DMS79 (cell line): ENCODE measurements at regions not wholly inside any gene's neighbourhood (a gene's known extent, or its start where the extent isn't known, plus 50 kb on each side); places are given as distances from the start of the nearest gene placed in this dataset.
A peak's percentile ranks its signal among the peaks of the same experiment; 100 is the strongest.

ENCODE experiments used
- DNase-seq: peaks from one replicate; lab custom pipeline; 2025; lab: John Stamatoyannopoulos, UW

DNA sequence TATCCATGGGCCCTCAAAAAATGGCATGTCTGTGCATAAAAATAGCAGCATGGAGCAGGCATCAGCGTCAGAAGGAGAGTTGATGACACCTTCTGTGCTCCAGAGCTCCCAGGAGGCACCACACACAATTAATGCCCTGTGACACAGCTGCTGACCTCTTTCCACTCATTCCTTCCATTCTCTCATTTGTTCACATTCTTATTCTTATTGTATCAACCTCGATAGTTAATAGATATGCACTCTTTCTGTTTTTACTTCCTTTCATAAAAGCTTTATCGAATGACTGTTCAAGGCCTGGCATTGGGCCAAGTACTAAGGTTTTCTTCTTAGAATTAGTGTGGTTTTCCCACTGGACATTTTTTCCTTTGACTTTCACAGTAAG is 266.0 kb upstream of the MTNR1B start:
- DNase-seq: no peak

DNA sequence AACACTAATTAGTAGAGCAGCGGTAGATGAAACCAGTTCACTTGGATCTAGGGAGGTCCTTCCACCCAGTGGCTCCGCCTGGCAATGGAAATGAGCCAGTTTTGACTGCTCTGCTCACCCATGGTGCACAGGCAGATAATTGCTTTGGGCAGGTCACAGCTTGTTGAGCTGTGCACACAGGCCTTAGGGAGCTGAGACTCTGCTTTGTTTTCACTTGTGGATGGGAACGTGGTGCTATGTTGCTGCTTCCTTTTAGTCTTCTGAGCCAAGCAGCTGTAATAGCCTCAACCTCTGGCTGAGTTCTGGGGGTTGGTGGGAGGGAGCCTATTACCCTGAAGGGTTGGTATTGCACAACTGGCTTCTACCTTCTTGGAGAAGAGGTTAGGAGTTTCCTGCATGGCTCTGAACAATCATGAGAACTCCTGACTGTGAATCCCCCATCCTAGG is 262.3 kb upstream of the MTNR1B start:
- peak; percentile 99 for DNase-seq

DNA sequence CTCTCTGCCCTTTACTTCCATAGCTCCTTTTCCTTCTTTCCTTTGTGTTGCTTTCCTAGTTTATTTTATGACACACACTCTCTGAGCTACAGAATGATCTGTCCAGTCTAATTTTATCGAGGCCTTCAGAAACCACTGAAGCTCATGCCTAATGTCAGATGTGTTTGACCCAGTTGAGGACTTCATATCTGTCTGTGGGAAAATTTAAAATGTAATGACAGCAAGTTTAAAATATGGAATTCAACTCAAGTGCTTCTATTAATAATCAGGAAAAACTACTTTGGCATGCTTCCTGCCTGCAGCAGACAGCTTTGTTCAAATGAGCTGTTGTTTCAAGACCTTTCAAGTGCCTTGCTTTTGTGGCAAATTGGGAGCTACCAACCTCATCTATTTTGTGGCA is 261.8 kb upstream of the MTNR1B start:
- peak; percentile 60 for DNase-seq

DNA sequence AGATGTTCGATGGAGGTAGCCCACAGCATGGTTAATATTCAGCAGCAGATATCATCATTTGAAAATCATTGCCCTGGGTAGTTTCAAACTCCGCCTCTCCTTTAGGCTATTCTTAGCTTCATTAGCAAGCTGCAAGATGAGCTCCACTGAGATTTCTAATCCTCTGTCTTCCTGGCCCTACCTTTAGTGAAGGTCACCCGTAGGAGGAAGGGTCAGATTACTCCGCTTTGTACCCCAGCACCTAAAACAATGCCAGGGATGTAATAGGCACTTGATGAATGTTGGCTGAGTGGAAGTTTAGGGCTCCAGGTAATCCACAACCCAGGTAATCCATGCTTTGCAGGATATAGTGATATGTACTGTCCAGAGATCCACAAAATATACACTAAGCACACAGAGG is 260.1 kb upstream of the MTNR1B start:
- no peak for DNase-seq

DNA sequence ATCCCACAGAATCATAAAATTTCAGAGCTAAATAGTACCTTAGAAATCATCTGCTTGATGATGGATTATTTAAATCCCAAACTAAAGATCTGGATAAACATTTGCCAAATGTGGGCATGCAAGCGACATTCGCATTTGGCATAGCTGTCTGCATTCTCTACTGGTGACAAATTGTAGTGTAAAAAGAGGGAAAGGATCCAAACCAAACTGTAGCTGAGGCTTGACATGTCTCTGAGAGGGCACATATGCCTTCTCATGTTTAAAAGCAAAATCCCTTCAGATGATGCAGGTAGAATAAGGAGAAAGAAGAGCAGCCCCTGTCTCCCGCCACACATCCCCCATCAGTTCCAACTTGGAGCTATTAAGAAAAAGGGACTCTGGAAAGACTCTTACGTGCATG is 257.5 kb upstream of the MTNR1B start:
- DNase-seq: no peak

DNA sequence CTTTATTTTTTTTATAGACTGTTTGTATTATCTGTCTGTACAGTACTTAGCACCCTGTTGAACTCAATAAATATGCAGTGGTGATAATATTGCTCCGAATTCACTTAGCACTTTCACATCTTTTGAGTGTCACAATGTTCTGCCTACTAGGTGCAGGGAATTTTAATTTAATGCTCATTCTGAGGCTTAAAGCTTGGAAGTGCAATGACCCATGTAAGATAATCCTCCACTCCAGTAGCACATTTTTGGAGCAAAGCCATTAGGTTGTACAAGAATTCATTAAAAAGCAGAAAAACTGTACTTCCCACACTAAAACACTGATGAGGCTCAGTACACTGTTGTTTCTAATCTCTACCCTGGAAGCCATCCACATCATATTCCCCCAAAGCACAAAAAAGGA is 255.3 kb upstream of the MTNR1B start:
- DNase-seq: no peak

DNA sequence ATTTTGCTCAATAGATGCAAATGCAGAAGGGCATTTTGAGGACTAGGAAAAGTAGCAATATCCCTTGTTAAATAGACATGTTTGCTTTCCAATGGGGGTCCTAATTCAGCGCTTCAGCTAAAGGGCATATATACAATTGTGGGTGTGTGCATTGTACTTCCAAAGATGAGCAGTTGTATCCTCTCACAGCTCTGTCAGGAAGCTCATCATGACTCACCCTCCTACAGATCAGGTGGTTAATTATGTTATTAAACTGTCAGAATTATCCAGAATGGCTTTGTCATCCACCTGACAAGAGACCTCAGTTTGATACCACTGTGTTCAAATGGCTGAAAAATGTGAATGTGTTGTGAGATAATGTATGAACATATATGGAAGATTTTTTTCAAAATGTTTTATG is 252.2 kb upstream of the MTNR1B start:
- DNase-seq: no peak

DNA sequence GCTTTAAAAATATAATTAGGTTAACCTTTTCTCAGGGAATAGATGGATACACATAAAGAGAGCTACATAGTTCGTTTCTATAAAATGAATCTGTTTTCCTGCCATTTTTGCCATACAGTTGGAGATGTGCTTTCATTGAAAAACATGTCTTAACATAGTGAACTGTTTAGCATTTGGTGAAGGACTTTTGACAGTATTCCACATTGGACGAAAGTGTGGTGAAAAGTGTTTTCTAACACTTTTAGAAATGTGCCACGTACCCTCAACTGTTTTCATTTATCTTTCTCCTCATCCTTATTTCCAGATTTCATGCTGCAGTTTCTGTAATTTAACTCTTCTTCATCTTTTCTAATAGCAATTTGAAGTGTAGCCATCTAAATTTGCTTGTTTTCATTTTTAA is 249.1 kb upstream of the MTNR1B start:
- no peak for DNase-seq

DNA sequence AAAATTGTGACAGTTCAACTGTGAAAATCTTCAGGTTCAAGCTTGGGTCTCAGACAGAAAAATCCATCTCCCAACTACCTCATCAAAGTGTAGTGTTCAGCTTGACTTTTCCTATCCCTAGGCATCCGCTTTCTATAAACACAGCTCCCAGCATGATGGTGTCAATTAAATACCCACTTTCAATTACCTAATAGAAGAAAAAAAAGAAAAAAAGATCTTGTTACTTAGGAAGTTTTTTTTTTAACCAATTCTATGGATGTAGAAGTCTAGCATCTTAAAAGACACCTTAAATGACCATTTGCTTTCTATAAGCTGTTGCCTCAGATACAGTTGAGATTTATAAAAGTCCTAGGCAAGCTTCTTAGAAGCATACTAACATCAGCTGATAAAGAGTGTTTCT is 244.1 kb upstream of the MTNR1B start:
- DNase-seq: no peak

DNA sequence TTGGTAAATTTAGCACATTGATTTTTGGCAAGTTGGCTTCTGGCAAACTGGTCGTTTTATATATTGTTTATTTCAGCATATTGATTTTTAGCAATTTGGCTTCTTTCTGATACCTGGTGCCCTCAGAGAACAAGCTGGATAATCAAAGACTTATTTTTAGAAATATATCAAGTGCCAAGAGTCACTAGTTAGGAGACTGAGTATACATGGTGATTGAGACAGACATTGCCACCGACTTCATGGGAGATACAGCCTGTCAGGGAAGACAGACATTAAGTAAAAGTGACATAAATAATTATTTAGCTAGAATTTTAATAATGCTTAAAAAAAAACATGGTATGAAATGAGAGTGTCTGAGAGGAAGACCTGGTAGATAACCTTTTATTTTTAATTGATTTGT is 242.3 kb upstream of the MTNR1B start:
- DNase-seq: no peak

DNA sequence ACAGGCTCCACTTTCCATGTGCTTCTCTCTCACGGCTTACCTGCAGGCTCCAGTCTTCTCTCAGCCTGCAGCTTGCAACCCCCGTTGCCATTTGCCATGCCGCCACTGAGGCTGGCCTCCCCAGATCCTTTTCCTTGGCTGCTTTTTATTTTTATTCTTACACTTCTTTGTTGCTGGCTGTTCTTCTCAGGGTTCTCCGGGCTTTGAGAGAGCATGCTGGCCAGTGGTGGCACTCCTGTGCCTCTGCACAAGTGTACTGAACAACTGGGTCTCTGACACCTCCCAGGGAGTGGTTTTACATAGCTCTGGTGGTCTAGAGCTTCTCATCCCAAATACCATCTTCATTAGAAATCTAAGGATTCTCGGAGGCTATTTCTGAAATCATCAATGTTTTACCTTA is 241.7 kb upstream of the MTNR1B start:
- no peak for DNase-seq

DNA sequence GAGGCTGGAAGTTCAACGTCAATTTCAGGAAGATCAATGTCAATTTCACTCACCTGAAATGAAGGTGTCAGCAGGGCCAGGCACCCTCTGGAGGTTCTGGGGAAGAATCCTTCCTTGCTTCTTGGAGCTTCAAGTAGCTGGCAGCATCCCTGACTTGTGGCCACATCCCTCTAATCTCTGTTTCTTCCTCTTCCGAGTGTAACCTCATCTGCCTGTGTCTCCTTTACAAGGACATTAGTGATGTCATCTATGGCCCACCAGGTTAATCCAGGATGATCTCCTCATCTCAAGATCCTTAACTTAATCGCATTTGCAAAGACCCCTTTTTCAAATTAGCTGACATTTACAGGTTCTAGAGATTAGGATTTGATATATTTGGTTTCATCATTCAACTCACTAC is 240.8 kb upstream of the MTNR1B start:
- DNase-seq: no peak

DNA sequence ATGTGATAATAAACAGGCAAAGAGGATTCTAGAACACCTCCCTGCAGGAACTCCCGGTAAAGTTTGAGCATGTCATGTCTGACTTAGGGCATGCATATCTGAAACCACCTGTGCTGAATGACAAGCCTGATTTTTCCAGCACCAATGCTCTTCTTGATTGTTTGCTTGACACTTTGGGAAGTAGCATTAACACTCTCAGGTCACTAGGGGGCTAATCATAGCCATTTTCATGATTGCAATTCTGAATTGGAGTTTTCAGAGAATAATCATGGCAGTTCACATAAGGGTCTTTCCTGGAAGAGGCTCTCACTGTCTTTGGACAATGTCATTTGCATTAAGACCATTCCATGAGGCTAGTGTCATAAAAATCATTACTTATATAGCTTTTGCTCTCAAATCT is 234.4 kb upstream of the MTNR1B start:
- no peak for DNase-seq

DNA sequence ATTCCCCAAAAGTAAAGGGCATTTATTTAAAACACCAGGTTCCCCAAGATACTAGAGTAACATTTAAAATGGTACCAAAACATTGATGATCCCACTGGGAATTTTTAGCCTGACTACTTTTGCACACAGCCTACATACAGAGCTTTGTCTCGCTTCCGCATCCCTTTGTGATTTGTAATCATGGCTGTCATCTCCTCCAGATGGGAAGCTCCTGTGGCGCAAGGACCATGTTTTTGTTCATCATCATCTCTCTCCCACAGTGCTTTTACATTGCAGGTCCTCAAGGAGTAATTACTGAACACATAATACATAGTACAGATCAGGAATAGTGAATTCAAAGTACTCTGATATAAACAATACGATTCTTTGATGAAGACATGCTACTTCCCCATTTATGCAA is 231.2 kb upstream of the MTNR1B start:
- no peak for DNase-seq

DNA sequence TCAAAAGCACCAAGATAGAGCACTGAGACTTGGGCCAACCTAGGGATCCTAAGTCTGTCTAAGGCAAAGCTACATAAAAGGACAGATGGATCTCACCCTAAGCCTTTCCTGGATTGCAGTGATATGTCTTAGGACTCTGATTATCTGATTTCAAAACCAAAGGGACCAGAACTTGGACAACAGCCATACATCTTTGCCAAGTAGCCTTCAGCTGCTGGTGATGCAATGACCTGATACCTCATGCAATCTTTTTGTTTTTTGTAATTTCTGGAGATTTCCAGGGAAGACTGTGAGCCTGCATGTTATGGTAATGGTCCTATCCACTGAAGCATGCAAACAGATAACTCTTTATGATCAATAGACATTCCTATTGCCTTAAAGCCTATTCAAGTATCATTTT is 230.4 kb upstream of the MTNR1B start:
- DNase-seq: no peak

DNA sequence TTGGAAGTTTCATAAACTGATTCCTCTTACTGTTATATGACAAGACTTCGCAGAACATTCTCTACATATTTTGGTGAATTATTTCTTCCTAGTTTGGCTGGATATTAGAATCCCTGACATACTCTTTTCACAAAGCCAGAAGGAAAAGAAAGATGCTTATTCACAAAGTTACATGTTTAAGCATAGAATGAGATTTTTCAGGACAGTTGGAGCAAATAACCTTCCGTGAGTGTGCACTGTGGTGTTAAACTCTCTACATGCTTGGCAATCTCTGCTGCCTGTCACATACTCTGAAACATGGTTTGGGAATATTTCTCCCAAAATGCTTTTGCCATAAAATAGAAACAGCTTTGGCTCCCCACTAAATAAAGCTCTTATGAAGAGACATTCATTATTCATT is 230.0 kb upstream of the MTNR1B start:
- DNase-seq: no peak

DNA sequence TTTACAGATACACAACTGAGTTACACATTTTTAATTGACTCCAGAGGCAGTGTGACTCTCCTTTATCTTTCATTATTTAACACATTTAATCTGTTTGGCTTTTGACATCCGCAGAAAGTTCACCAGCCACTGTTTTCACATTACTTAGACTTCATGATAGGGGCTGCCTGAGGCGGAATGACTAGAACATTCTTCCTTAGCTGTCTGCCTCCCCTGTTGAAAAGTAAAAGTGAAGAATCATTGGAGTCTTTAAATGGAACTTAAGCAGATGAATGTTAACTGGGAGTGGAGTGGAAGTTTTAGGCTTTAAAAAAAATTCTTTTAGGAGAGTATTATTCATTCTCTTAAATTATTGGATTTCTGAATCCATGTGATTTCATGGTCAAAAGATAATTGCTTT is 229.2 kb upstream of the MTNR1B start:
- DNase-seq: no peak

DNA sequence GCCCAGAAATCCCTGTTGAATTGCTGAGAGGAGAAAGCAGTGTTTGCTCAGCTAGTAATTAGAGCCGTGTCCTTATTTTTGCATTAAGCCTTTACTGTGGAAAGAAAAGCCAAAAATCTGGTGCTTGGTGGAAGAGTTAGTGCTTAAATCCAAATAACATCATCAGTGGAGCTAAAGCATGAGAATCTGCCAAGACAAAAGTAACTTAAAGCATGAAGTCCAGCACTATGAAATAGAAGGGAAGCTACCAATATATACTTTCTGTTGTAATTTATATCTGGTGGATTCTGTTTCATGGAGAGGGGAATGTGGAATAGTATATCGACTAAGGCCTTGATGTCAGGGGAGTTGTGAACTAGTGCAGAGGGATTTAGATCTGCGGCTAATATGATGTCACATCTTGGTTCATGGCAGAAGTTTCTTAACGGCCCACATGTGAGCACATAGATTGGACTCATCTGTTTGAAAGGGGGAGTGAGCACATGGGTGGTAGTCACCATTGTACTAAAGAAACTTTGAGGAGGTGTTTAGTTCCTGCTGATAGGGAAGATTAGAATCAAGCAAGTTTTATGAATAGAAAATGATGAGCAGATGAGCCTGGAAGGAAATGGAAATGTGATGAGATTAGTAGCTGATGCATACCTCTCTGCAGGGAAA is 224.4 kb upstream of the MTNR1B start:
- no peak for DNase-seq

DNA sequence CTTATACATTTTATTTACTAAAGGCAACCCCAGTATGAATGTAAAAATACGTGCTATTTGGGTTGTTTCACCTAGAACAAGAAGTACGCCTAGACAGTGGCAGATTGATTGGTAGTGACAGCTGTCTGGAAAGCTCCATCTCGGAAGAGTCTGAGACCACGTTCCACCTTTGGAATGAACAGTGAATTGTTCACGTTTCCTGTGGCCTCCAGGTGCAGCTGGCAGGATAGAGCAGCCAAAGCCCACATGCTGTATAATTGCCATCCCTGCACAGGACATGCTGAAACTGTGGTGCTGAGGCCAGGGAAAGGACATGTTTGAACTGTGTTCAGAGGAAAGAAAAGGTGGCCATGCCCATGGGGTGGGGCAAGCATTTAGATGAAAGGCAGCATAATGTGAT is 218.7 kb upstream of the MTNR1B start:
- DNase-seq: no peak

DNA sequence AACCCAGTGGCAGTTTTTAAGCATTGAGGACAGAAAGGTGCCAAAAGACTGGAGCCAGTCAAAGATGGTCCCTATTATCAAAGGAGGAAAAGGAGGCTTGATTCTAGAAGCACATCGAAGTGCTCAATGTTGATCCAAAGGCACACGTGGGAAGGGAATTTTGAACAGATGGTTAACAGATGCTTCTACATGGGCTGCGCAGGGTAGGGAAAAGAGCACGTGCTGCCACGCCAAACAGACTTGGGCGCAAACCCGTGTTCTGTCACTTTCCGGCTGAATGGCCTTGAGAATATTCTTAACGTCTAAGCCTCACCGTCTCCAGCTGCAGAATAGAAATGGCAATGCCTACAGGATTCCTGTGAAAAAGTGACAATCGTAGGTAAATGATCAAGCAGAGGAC is 217.9 kb upstream of the MTNR1B start:
- DNase-seq: no peak

DNA sequence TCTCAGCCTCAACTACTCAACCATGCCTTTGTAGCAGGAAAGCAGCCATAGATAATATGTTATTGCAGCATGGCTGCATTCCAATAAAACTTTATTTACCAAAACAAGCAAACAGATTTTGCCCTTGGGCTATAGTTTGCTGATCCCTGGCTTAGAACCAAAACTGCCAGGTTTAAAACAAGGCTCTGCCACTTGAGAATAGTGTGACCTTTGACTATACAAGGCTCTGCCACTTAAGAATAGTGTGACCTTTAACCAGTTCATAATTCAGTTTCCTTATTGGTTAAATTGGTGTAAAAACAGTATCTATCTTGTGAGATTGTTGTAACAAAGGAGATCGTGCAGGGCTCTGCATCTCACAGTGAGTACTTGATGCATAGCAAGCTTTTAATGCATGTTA is 217.3 kb upstream of the MTNR1B start:
- no peak for DNase-seq

DNA sequence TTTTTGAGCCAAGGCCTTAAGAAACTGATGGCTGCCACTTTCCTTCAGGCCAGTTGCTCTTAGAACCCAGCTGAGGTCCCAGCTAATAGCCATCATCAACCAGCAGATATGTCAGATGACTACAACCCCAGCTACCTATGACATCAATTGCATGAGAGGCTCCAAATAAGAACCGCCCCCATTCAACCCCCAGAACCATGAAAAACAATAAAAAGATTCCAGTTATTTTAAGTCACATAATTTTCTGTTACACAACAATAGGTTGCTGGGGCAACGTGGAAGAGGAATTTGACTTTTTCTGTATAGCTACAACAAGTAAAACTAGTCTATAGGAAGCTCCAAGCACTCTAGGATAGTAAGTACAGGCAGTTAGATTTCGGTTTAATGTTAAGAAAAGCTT is 216.3 kb upstream of the MTNR1B start:
- DNase-seq: no peak

DNA sequence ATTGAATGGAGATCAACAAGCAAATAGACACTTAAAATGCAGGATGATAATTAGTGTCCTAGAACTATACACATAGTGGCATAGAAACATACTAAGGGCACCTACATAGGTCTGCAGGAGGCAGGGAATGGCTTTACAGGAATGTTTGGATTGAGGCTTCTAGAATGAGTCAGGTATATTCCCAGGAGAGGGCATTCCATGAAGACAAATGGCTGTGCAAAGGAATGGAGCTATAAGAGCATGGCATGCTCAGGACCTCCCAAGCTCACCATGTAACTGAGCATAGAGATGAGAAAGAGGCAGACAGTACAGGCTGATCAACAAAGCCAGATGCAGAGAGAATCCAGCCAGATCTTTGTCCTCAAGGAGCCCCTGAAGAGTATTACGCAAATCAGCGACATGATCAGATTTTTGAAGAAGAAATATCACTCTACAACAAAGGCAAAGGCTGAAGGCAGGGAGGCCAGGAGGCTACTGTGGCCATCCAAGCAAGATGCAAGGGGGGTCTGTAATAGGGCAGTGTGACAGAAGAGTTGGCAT is 211.1 kb upstream of the MTNR1B start:
- no peak for DNase-seq

DNA sequence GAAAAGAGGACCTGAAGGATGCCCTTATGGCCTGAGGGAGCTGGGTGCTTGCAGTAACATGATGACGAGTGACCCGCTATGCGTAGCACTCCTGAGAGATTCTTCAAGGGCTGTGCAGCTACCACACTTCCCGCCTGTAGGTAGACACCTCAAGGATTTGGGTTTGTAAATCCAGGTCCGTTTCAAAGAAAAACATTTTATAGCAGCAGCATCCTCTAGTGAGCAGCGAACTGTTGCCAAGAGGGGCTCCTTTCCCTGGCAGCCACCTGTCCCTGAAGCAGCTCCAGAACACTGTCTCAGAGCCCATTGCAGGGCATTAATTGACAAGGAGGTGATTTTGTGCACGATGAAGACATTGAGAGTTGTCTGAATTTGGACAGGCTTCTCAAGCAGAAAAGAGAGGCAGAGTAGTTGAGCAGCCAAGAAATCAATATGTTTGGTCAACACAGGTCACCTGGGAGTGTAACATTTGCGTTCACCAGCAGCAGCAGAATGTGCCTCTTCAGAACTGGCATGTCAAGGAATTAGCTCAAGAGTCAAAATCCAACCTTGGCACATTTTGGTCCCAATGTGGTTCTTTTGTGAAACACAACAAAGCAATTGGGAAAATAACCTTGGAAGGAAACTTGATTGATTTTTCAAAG is 209.8 kb upstream of the MTNR1B start:
- DNase-seq: peak; percentile 95
